ENCODE measurements at regions not wholly inside any gene's neighbourhood (a gene's known extent, or its start where the extent isn't known, plus 50 kb on each side); places are given as distances from the start of the nearest gene placed in this dataset.

DNA sequence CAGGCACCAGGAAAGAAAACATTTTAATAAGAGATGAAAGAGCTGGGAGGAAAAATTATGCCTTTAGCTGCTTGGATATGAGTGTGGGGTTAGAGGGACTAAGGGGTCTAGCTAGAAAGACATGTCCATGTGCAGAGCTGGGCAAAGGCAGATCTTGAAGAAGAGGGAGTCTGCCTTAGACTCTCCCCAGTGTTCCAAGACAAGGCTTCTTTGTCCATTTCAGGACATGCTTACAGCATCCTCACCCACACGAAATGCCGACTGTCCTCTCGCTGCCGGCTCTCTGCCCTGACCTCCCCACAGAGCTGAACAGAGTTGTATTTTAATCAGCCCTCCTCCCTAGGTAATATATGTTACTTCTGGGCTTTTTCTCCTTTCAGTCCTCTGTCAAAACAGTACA lies 100.7 kb upstream of the ATP1B1 start:
- 93 to 94% methylated on average over 4 of the region's 4 CpGs for WGBS, 2 donors
- peaks cover 6 to 12% of the 10 kb centered on the region in 2 donors for H3K4me1 ChIP-seq
- no peak for DNase-seq

GRCh38 chr1:169009666-169010065 lies 96.8 kb upstream of the ATP1B1 start:
- Histone ChIP-seq H3K4me3 (replicated peaks in 1 of 3) (no peak overlapping the region), H3K9me3 (no peaks in the 10 kb centered on the region), H3K36me3 (no peaks in the 10 kb centered on the region), H3K27me3 (no peaks in the 10 kb centered on the region), H3K4me1 (peaks cover 0 to 2% of the 10 kb centered on the region in 2 donors), H3K27ac (no peak overlapping the region)
- intact Hi-C loops (cut with DNase I) = no loop called here
- TF ChIP-seq CTCF (IDR thresholded peaks at IDR 0.05) = no peak
- DNase-seq = no peak

More for the DNA sequence above, 100.7 kb upstream of the ATP1B1 start:
- Histone ChIP-seq H3K27ac (no peak overlapping the region), H3K9me3 (no peaks in the 10 kb centered on the region), H3K4me3 (replicated peaks in 1 of 3) (no peak overlapping the region), H3K27me3 (no peaks in the 10 kb centered on the region), H3K36me3 (no peaks in the 10 kb centered on the region)
- intact Hi-C loops (cut with DNase I) = no loop called here
- TF ChIP-seq CTCF (IDR thresholded peaks at IDR 0.05) = no peak

DNA sequence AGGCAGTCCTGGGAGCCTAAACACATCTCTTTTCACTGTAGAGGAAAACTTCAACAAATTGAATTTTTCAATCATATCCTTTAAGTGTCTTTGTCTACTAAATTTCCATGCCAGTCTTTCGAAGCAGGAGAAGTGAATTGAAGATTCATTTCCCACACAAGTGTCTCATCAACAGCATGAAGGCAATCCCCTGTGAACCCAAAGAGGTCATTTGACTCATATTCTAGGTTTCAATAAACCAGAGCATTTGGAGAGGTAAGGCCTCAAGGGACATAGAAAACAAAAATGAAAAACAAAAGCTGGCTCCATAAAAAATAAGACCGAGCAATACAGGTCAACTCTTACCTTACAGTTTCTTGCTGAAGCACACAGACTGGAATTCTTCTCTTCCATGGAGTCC lies 94.1 kb upstream of the ATP1B1 start:
- WGBS, 2 donors = 87 to 93% methylated on average over 2 of the region's 2 CpGs
- H3K4me3 ChIP-seq (replicated peaks in 1 of 3) = no peak overlapping the region
- H3K27me3 ChIP-seq = no peaks in the 10 kb centered on the region
- DNase-seq = no peak
- H3K9me3 ChIP-seq = no peaks in the 10 kb centered on the region
- H3K4me1 ChIP-seq = no peaks in the 10 kb centered on the region
- TF ChIP-seq CTCF (IDR thresholded peaks at IDR 0.05) (no peak), POLR2A (IDR thresholded peaks at IDR 0.05) (no peak)
- intact Hi-C loops (cut with DNase I) = no loop called here
- no peak overlapping the region for H3K27ac ChIP-seq
- no peaks in the 10 kb centered on the region for H3K36me3 ChIP-seq

GRCh38 chr1:169013821-169014220 lies 92.7 kb upstream of the ATP1B1 start:
- no peak for DNase-seq
- Histone ChIP-seq H3K27ac (no peak overlapping the region), H3K9me3 (no peaks in the 10 kb centered on the region), H3K4me3 (replicated peaks in 1 of 3) (no peak overlapping the region), H3K27me3 (no peaks in the 10 kb centered on the region), H3K36me3 (no peaks in the 10 kb centered on the region), H3K4me1 (no peaks in the 10 kb centered on the region)
- TF ChIP-seq CTCF (IDR thresholded peaks at IDR 0.05) (no peak), POLR2A (IDR thresholded peaks at IDR 0.05) (no peak)
- WGBS, 2 donors = 95 to 97% methylated on average over 4 of the region's 4 CpGs
- intact Hi-C loops (cut with DNase I) = no loop called here

- no peak for DNase-seq
- TF ChIP-seq CTCF (IDR thresholded peaks at IDR 0.05) (no peak), POLR2A (IDR thresholded peaks at IDR 0.05) (no peak)
- H3K9me3 ChIP-seq = no peaks in the 10 kb centered on the region
- no peaks in the 10 kb centered on the region for H3K36me3 ChIP-seq
- no peak overlapping the region for H3K27ac ChIP-seq
- H3K4me3 ChIP-seq (replicated peaks in 1 of 3) = no peak overlapping the region
- 92 to 98% methylated on average over 5 of the region's 5 CpGs for WGBS, 2 donors
- H3K27me3 ChIP-seq = no peaks in the 10 kb centered on the region
- H3K4me1 ChIP-seq = no peaks in the 10 kb centered on the region
- intact Hi-C loops (cut with DNase I) = no loop called here
These were observed 91.0 kb upstream of the ATP1B1 start for GRCh38 chr1:169015464-169015863.
